AG09319 (cell line): ENCODE measurements at regions not wholly inside any gene's neighbourhood (a gene's known extent, or its start where the extent isn't known, plus 50 kb on each side); places are given as distances from the start of the nearest gene placed in this dataset.

Experiments
- DNase-seq: peaks from one replicate; pipeline ENCODE4 v3.0.0-alpha.2; 2010; ENCODE audit warnings: low read depth; ENCODE audit errors: extremely low read depth
- CTCF ChIP-seq: IDR thresholded peaks from 2 replicates; pipeline ENCODE4 v1.5.1; 2011; ENCODE audit warnings: low read depth, mild to moderate bottlenecking, inconsistent platforms, low read length, moderate library complexity

GRCh38 chr4:100796332-100796731 lies 278.5 kb upstream of the EMCN start:
- DNase-seq, result no peak
- no peak for TF ChIP-seq CTCF

GRCh38 chr4:100795581-100795980 lies 277.8 kb upstream of the EMCN start:
- TF ChIP-seq CTCF, result no peak
- no peak for DNase-seq

- DNase-seq, result no peak
- no peak for TF ChIP-seq CTCF
Observed at GRCh38 chr4:100790836-100791615, 273.2 kb upstream of the EMCN start.

GRCh38 chr4:100789991-100790390 lies 272.2 kb upstream of the EMCN start:
- no peak for DNase-seq
- no peak for TF ChIP-seq CTCF

- no peak for TF ChIP-seq CTCF
- no peak for DNase-seq
Observed at GRCh38 chr4:100786481-100786880, 268.7 kb upstream of the EMCN start.

- no peak for TF ChIP-seq CTCF
- DNase-seq, result no peak
Observed at GRCh38 chr4:100782356-100782755, 264.5 kb upstream of the EMCN start.

GRCh38 chr4:100781435-100781834 lies 263.6 kb upstream of the EMCN start:
- TF ChIP-seq CTCF, result no peak
- no peak for DNase-seq
